ENCODE measurements at regions not wholly inside any gene's neighbourhood (a gene's known extent, or its start where the extent isn't known, plus 50 kb on each side); places are given as distances from the start of the nearest gene placed in this dataset.

DNA sequence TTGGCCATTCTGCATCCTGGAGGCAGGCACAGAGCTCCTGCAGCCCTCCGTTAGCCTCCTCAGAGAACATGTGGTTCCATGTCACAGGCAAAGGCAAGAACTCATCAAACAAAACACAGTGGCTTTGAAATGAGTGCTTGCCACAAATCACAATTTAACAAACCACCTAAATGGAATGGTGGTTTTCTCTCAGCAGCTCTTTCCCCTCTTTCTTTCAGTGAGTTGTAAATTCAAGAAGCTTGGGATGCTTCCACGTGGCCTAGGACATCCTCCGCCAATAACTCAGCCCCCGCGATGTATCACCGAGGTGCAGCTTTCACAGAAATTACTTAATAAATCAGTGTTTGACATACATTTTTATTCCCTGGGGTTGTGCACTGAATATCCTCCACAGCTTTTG, 65.4 kb upstream of the RFC3 start:
- H3K9me3 ChIP-seq (ENCODE audit: insufficient read depth, low read depth, low read length) = no peaks in the 10 kb centered on the region
- H2AK5ac ChIP-seq (ENCODE audit: low read length) = no peak overlapping the region
- H3K23ac ChIP-seq (ENCODE audit: low read length) = no peak overlapping the region
- H2BK12ac ChIP-seq (ENCODE audit: low read length) = no peak overlapping the region
- no peak overlapping the region for H2AFZ ChIP-seq (ENCODE audit: insufficient read depth, low read length, poor library complexity)
- H3K4me1 ChIP-seq (ENCODE audit: control insufficient read depth in 1 of 2, insufficient read depth in 2 of 2, low read length in 2 of 2) = no peaks in the 10 kb centered on the region
- H3K9ac ChIP-seq (ENCODE audit: low read length) = no peak overlapping the region
- no peak overlapping the region for H3K4me3 ChIP-seq (ENCODE audit: low read depth, low read length)
- no peak overlapping the region for H3K18ac ChIP-seq (ENCODE audit: low read length)
- no peak for DNase-seq
- H2BK120ac ChIP-seq (ENCODE audit: insufficient read depth, low read length, poor library complexity) = no peak overlapping the region
- no peak overlapping the region for H3K14ac ChIP-seq (ENCODE audit: low read length)
- no peak overlapping the region for H4K91ac ChIP-seq (ENCODE audit: low read depth, low read length)
- H3K4me2 ChIP-seq (ENCODE audit: low read length) = no peak overlapping the region
- no CpG with 5 or more reads among the region's 6 CpGs for WGBS (ENCODE audit: extremely low coverage, insufficient coverage, insufficient read length)
- no peak overlapping the region for H3K4ac ChIP-seq (ENCODE audit: low read depth, low read length)
- H3K79me1 ChIP-seq (ENCODE audit: low read length) = no peaks in the 10 kb centered on the region
- no peaks in the 10 kb centered on the region for H3K36me3 ChIP-seq (ENCODE audit: control insufficient read depth in 1 of 2, insufficient read depth in 2 of 2, low read length in 2 of 2)
- H3K27ac ChIP-seq (ENCODE audit: low read depth, low read length) = no peak overlapping the region
- no peak overlapping the region for H4K12ac ChIP-seq (ENCODE audit: low read depth, low read length)
- H3K79me2 ChIP-seq (ENCODE audit: control insufficient read depth, insufficient read depth, low read length, poor library complexity) = no peaks in the 10 kb centered on the region
- H2BK5ac ChIP-seq (ENCODE audit: low read depth, low read length, poor library complexity) = no peak overlapping the region
- no peaks in the 10 kb centered on the region for H3K27me3 ChIP-seq (ENCODE audit: insufficient read depth, low read length)
- no peak overlapping the region for H4K8ac ChIP-seq (ENCODE audit: low read depth, low read length)

DNA sequence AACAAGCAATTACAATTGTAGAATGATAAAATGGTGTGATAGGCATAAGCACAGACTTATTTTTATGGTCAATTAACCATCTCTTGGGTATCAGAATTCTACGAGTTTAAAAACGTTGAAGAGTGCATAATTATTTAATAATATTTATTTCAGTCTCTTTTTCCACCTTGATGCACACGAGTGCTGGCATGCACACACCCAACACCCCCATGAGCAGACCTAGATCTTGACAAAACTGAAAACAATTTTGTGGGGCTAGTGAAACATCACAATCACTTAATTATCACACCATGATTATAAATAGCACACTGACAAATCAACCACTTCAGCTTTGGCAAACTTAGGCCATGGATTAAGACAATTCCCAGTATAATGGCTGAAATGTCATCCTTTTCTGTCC, 61.0 kb upstream of the RFC3 start:
- Histone ChIP-seq H4K12ac (ENCODE audit: low read depth, low read length) (no peak overlapping the region), H3K4ac (ENCODE audit: low read depth, low read length) (no peak overlapping the region), H2AK5ac (ENCODE audit: low read length) (no peak overlapping the region), H2BK120ac (ENCODE audit: insufficient read depth, low read length, poor library complexity) (no peak overlapping the region), H3K27ac (ENCODE audit: low read depth, low read length) (no peak overlapping the region), H3K79me2 (ENCODE audit: control insufficient read depth, insufficient read depth, low read length, poor library complexity) (no peaks in the 10 kb centered on the region), H3K9me3 (ENCODE audit: insufficient read depth, low read depth, low read length) (no peaks in the 10 kb centered on the region), H3K79me1 (ENCODE audit: low read length) (no peaks in the 10 kb centered on the region), H3K4me3 (ENCODE audit: low read depth, low read length) (no peak overlapping the region), H3K4me2 (ENCODE audit: low read length) (no peak overlapping the region), H3K4me1 (ENCODE audit: control insufficient read depth in 1 of 2, insufficient read depth in 2 of 2, low read length in 2 of 2) (no peaks in the 10 kb centered on the region), H3K27me3 (ENCODE audit: insufficient read depth, low read length) (no peaks in the 10 kb centered on the region), H3K23ac (ENCODE audit: low read length) (no peak overlapping the region), H2AFZ (ENCODE audit: insufficient read depth, low read length, poor library complexity) (no peak overlapping the region), H3K36me3 (ENCODE audit: control insufficient read depth in 1 of 2, insufficient read depth in 2 of 2, low read length in 2 of 2) (no peaks in the 10 kb centered on the region), H3K18ac (ENCODE audit: low read length) (no peak overlapping the region), H2BK12ac (ENCODE audit: low read length) (no peak overlapping the region), H2BK5ac (ENCODE audit: low read depth, low read length, poor library complexity) (no peak overlapping the region), H3K9ac (ENCODE audit: low read length) (no peak overlapping the region), H3K14ac (ENCODE audit: low read length) (no peak overlapping the region), H4K8ac (ENCODE audit: low read depth, low read length) (no peak overlapping the region), H4K91ac (ENCODE audit: low read depth, low read length) (no peak overlapping the region)
- WGBS (ENCODE audit: extremely low coverage, insufficient coverage, insufficient read length) = no CpG with 5 or more reads among the region's 3 CpGs
- DNase-seq = no peak

DNA sequence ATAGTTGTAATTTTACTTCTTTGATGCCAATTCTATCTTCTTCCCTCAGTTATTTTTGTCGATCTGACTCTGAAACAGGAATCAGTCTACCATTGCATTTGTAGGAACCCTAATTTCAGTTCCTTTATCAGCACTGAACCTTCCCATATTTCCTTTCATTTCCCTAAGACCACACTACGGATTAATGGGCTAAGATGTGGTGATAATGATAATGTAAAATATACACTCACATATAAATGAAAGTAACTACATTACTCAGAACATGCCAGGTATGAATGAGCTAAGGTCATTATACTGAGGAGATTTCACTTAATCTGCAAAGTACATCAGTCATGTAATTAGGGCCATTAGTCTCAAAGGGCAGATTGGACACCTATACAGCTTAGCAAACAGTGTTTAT, 60.2 kb upstream of the RFC3 start:
- H3K4me1 ChIP-seq (ENCODE audit: control insufficient read depth in 1 of 2, insufficient read depth in 2 of 2, low read length in 2 of 2) = no peaks in the 10 kb centered on the region
- H3K18ac ChIP-seq (ENCODE audit: low read length) = no peak overlapping the region
- no peaks in the 10 kb centered on the region for H3K36me3 ChIP-seq (ENCODE audit: control insufficient read depth in 1 of 2, insufficient read depth in 2 of 2, low read length in 2 of 2)
- H3K4me3 ChIP-seq (ENCODE audit: low read depth, low read length) = no peak overlapping the region
- H2BK12ac ChIP-seq (ENCODE audit: low read length) = no peak overlapping the region
- no peak overlapping the region for H2AK5ac ChIP-seq (ENCODE audit: low read length)
- WGBS (ENCODE audit: extremely low coverage, insufficient coverage, insufficient read length) = no CpG with 5 or more reads among the region's 2 CpGs
- H4K8ac ChIP-seq (ENCODE audit: low read depth, low read length) = no peak overlapping the region
- H2BK120ac ChIP-seq (ENCODE audit: insufficient read depth, low read length, poor library complexity) = no peak overlapping the region
- H3K23ac ChIP-seq (ENCODE audit: low read length) = no peak overlapping the region
- DNase-seq = no peak
- H2AFZ ChIP-seq (ENCODE audit: insufficient read depth, low read length, poor library complexity) = no peak overlapping the region
- H3K79me2 ChIP-seq (ENCODE audit: control insufficient read depth, insufficient read depth, low read length, poor library complexity) = no peaks in the 10 kb centered on the region
- H3K14ac ChIP-seq (ENCODE audit: low read length) = no peak overlapping the region
- H3K27me3 ChIP-seq (ENCODE audit: insufficient read depth, low read length) = no peaks in the 10 kb centered on the region
- no peak overlapping the region for H3K4ac ChIP-seq (ENCODE audit: low read depth, low read length)
- H3K9me3 ChIP-seq (ENCODE audit: insufficient read depth, low read depth, low read length) = no peaks in the 10 kb centered on the region
- H2BK5ac ChIP-seq (ENCODE audit: low read depth, low read length, poor library complexity) = no peak overlapping the region
- H3K4me2 ChIP-seq (ENCODE audit: low read length) = no peak overlapping the region
- H4K91ac ChIP-seq (ENCODE audit: low read depth, low read length) = no peak overlapping the region
- H4K12ac ChIP-seq (ENCODE audit: low read depth, low read length) = no peak overlapping the region
- no peak overlapping the region for H3K27ac ChIP-seq (ENCODE audit: low read depth, low read length)
- no peaks in the 10 kb centered on the region for H3K79me1 ChIP-seq (ENCODE audit: low read length)
- H3K9ac ChIP-seq (ENCODE audit: low read length) = no peak overlapping the region

DNA sequence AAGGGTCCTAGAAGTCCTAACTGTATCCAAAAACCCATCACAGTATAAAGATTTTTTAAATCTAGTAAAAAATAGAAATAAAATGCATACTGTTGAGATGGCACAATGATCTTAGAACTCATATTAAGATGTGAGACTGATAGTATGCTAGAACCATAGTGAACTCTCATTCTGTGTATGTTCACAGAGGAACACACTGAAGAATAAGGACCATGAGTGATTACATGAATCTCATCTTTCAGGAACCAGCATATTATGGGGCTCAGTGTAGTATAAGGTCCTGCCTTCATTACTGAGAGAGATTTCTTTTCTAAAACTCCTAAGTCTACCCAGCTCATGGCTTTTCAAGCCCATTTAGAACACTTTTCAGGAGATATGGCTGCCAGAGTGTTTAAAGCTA, 59.8 kb upstream of the RFC3 start:
- Histone ChIP-seq H3K36me3 (ENCODE audit: control insufficient read depth in 1 of 2, insufficient read depth in 2 of 2, low read length in 2 of 2) (no peaks in the 10 kb centered on the region), H3K18ac (ENCODE audit: low read length) (no peak overlapping the region), H3K9me3 (ENCODE audit: insufficient read depth, low read depth, low read length) (no peaks in the 10 kb centered on the region), H4K91ac (ENCODE audit: low read depth, low read length) (no peak overlapping the region), H4K8ac (ENCODE audit: low read depth, low read length) (no peak overlapping the region), H3K79me2 (ENCODE audit: control insufficient read depth, insufficient read depth, low read length, poor library complexity) (no peaks in the 10 kb centered on the region), H3K4ac (ENCODE audit: low read depth, low read length) (no peak overlapping the region), H3K4me2 (ENCODE audit: low read length) (no peak overlapping the region), H3K23ac (ENCODE audit: low read length) (no peak overlapping the region), H3K4me3 (ENCODE audit: low read depth, low read length) (no peak overlapping the region), H2AK5ac (ENCODE audit: low read length) (no peak overlapping the region), H2BK5ac (ENCODE audit: low read depth, low read length, poor library complexity) (no peak overlapping the region), H3K27ac (ENCODE audit: low read depth, low read length) (no peak overlapping the region), H2AFZ (ENCODE audit: insufficient read depth, low read length, poor library complexity) (no peak overlapping the region), H3K79me1 (ENCODE audit: low read length) (no peaks in the 10 kb centered on the region), H4K12ac (ENCODE audit: low read depth, low read length) (no peak overlapping the region), H2BK120ac (ENCODE audit: insufficient read depth, low read length, poor library complexity) (no peak overlapping the region), H3K27me3 (ENCODE audit: insufficient read depth, low read length) (no peaks in the 10 kb centered on the region), H2BK12ac (ENCODE audit: low read length) (no peak overlapping the region), H3K14ac (ENCODE audit: low read length) (no peak overlapping the region), H3K4me1 (ENCODE audit: control insufficient read depth in 1 of 2, insufficient read depth in 2 of 2, low read length in 2 of 2) (no peaks in the 10 kb centered on the region), H3K9ac (ENCODE audit: low read length) (no peak overlapping the region)
- DNase-seq = no peak

DNA sequence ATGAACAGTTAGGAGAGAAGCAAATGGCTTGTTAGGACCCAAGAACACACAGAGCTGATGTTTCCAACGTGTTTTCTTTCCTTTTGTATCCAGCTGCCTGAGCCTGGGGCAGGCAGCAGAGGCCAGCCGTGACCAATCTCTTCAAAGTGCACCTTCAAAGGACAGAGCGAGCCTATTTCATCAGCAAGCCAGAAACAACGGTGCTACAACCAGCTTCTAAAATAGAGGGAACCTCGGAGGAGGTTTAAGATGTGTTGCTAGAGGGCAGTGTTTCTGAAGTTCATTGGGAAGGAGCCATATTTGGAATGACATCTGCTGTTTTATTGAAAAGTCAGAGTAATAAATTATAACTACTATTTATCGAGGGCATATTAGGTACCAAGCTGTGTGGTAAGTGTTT, 56.2 kb upstream of the RFC3 start:
- Histone ChIP-seq H3K14ac (ENCODE audit: low read length) (no peak overlapping the region), H4K12ac (ENCODE audit: low read depth, low read length) (no peak overlapping the region), H3K23ac (ENCODE audit: low read length) (no peak overlapping the region), H3K4ac (ENCODE audit: low read depth, low read length) (no peak overlapping the region), H3K9me3 (ENCODE audit: insufficient read depth, low read depth, low read length) (no peaks in the 10 kb centered on the region), H3K18ac (ENCODE audit: low read length) (no peak overlapping the region), H3K9ac (ENCODE audit: low read length) (no peak overlapping the region), H2AK5ac (ENCODE audit: low read length) (no peak overlapping the region), H3K27ac (ENCODE audit: low read depth, low read length) (no peak overlapping the region), H3K36me3 (ENCODE audit: control insufficient read depth in 1 of 2, insufficient read depth in 2 of 2, low read length in 2 of 2) (no peaks in the 10 kb centered on the region), H4K8ac (ENCODE audit: low read depth, low read length) (no peak overlapping the region), H3K4me3 (ENCODE audit: low read depth, low read length) (no peak overlapping the region), H4K91ac (ENCODE audit: low read depth, low read length) (no peak overlapping the region), H3K4me2 (ENCODE audit: low read length) (no peak overlapping the region), H3K79me2 (ENCODE audit: control insufficient read depth, insufficient read depth, low read length, poor library complexity) (no peaks in the 10 kb centered on the region), H3K4me1 (ENCODE audit: control insufficient read depth in 1 of 2, insufficient read depth in 2 of 2, low read length in 2 of 2) (no peaks in the 10 kb centered on the region), H3K79me1 (ENCODE audit: low read length) (no peaks in the 10 kb centered on the region), H2AFZ (ENCODE audit: insufficient read depth, low read length, poor library complexity) (no peak overlapping the region), H2BK5ac (ENCODE audit: low read depth, low read length, poor library complexity) (no peak overlapping the region), H3K27me3 (ENCODE audit: insufficient read depth, low read length) (no peaks in the 10 kb centered on the region), H2BK12ac (ENCODE audit: low read length) (no peak overlapping the region), H2BK120ac (ENCODE audit: insufficient read depth, low read length, poor library complexity) (no peak overlapping the region)
- DNase-seq = no peak
- WGBS (ENCODE audit: extremely low coverage, insufficient coverage, insufficient read length) = no CpG with 5 or more reads among the region's 6 CpGs

All from trophoblast cell (in vitro differentiated cells and primary cell).